GM12874 (cell line): ENCODE measurements at regions not wholly inside any gene's neighbourhood (a gene's known extent, or its start where the extent isn't known, plus 50 kb on each side); places are given as distances from the start of the nearest gene placed in this dataset.

Experiments
- TF ChIP-seq, protein P1 (sequence below): IDR thresholded peaks from 2 replicates; pipeline ENCODE4 v1.5.1; 2011; ENCODE audit warnings: low read depth, mild to moderate bottlenecking, control low read depth, low read length, moderate library complexity; ENCODE audit not compliant: insufficient read depth

DNA sequence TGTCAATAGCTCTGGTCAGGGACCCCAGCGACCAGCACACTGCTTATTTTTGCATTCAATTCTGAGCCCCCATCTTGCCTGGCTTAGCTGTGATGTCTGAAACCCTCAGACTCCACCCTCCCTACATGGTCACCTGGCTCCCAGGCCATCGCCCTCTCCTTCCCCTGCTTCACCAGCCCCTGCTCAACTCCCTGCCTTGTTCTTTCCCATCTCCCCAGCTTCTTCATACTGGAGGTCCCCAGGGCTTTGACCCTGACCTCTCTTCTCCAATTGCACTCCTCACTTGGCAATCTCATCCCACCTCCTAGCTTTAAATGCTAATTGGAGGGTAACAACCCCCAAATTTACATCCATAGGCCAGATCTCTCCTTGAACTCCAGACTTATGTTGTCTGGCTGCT is 84.3 kb upstream of the GNAZ start:
- TF ChIP-seq, protein P1, sequence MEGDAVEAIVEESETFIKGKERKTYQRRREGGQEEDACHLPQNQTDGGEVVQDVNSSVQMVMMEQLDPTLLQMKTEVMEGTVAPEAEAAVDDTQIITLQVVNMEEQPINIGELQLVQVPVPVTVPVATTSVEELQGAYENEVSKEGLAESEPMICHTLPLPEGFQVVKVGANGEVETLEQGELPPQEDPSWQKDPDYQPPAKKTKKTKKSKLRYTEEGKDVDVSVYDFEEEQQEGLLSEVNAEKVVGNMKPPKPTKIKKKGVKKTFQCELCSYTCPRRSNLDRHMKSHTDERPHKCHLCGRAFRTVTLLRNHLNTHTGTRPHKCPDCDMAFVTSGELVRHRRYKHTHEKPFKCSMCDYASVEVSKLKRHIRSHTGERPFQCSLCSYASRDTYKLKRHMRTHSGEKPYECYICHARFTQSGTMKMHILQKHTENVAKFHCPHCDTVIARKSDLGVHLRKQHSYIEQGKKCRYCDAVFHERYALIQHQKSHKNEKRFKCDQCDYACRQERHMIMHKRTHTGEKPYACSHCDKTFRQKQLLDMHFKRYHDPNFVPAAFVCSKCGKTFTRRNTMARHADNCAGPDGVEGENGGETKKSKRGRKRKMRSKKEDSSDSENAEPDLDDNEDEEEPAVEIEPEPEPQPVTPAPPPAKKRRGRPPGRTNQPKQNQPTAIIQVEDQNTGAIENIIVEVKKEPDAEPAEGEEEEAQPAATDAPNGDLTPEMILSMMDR: no peak

DNA sequence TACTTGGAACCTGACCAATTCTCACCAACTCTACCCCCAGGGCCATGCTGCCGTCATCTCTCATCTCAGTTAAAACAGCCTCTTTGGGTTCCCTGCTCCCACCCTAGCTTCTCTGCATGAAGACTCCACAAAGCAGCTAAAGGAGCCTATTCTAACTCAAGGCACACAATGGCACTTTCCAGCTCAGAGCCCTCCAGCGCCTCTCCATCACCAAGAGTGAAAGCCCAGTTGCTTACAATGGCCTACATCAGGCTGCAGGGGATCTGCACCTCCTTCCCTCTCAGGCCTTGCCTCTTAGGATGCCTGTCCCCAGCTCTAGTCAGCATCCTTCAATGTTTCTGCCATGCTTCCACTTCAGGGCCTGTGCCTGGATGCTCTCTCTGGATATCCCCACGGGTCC is 83.7 kb upstream of the GNAZ start:
- TF ChIP-seq, protein P1: no peak

DNA sequence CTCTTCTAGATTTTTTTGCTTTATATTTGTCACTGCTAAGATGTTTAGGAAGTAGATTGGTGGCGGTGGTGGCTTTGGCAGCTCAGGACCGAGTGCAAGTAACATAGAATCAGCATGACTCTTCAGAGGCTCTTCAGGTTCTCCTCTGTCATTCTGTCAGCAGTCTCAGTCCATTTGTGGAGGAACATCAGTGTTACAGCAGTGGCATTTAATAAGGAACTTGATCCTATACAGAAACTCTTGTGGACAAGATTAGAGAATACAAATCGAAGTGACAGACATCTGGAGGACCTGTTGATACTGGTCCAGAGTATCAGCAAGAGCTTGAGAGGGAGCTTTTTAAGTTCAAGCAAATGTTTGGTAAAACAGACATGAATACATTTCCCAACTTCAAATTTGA is 82.2 kb upstream of the GNAZ start:
- TF ChIP-seq, protein P1: no peak

DNA sequence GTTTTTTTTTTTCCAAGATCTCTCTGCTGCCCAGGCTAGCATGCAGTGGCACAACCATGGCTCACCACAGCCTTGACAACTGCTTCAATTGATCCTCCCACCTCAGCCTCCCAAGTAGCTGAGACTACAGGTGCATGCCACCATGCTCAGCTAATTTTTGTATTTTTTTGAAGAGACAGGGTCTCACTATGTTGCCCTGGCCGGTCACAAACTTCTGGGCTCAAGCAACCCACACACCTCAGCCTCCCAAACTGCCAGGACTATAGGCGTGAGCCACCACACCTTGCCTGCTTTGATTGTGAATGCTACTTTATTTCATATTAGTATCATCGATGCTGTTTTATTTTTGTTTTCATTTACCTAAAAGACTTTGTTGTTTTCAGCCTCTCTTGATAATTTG is 81.5 kb upstream of the GNAZ start:
- TF ChIP-seq, protein P1: no peak

DNA sequence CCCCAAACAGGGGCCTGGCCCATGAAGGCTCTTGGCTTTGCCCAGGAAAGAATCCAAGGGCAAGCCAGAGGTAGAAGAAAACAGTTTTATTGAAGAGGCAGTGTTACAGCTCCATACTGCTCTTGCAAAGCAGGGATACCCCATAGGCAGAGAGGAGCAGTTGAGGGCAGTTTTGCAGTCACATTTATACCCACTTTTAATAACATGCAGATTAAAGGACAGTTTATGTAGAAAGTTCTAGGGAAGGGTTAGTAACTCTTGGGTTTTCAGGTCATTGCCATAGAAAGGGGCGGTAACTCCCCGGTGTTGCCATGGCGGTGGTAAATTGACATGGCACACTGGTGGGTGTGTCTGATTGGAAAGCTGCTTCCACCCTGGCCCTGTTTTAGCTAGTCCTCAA is 80.5 kb upstream of the GNAZ start:
- TF ChIP-seq, protein P1: no peak

DNA sequence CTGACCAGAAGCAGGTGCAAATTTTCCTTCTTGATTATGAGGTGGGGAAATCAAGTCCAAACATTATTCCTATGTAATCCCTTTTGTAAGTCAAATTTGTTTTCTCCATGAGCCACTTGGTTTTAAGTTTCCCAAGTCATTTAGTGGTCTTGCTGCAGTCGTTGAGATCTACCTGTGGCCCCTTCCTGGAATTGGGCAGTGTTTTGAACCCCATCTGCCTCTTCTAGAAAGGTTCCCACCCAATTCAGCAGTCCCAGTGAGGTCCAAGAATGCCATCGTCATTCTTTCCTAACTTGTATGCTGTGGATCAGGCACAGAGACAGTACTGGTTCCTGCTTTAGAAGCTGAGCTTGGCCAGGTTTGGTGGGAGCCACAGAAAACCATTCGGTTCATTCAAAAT is 77.8 kb upstream of the GNAZ start:
- TF ChIP-seq, protein P1: no peak

DNA sequence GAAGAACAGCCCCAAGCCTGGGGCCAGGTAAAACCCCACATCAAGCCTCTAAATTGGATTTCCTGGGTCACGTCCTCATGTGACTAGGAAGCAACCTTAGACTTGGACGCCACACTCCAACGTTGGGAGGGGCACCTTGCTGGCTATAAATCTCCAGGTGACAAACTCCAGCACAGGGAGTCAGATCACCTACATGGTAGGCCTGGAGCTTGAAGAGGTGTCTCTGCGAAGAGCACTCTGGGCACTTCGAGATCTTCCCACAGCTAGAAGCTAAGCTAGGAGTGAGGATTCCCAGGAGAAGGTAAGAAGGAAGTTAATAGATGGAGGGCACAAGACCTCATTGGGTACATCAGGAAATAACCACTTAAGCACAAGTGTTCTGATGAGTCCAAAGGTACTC is 77.1 kb upstream of the GNAZ start:
- TF ChIP-seq, protein P1: no peak

DNA sequence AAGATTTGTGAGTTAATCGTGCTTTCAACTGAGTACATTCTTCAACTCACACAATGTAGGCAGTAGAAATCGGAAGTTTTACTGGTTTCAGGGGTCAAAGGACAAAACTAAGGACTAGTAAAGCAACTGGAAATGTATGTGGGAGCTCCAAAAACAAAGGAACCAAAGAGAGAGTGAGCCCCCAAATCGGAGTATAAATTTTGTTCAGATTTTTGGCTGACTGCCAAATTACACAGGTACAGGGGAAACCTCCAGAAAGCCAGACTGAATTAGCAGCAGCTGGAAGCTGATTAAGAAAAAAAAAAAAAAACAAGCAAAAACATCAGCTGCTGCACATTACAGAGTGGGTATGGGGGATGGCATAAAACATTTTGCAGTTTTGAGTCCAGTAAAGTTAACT is 75.2 kb upstream of the GNAZ start:
- TF ChIP-seq, protein P1: no peak
